Thyroid gland (tissue), 4 donors: ENCODE measurements at regions not wholly inside any gene's neighbourhood (a gene's known extent, or its start where the extent isn't known, plus 50 kb on each side); places are given as distances from the start of the nearest gene placed in this dataset.

Source experiments
- DNase-seq, 2 donors: peaks; one replicate each; pipeline ENCODE4 v3.0.0-alpha.2; 2019
- H3K27ac ChIP-seq, 3 donors: fragments of 200-600 bp; sonication (generic); 1 replicate in 2 of 3; 2 replicates in 1 of 3; pipeline ENCODE4 v1.5.1; 2016 to 2019; ENCODE audit warnings: mild to moderate bottlenecking in 1 of 3, moderate library complexity in 1 of 3
- H3K27me3 ChIP-seq: fragments of 200-600 bp; sonication (generic); one replicate; pipeline ENCODE4 v1.5.1; 2019
- H3K36me3 ChIP-seq, 2 donors: fragments of 200-600 bp; sonication (generic); one replicate each; pipeline ENCODE4 v1.5.1; 2016 to 2019
- H3K4me1 ChIP-seq, 2 donors: fragments of 200-600 bp; sonication (generic); one replicate each; pipeline ENCODE4 v1.5.1; 2017 to 2019
- H3K4me3 ChIP-seq, 3 donors: fragments of 200-600 bp; sonication (generic); replicated peaks in 1 of 3; 1 replicate in 2 of 3; 2 replicates in 1 of 3; pipeline ENCODE4 v1.5.1; 2016; ENCODE audit warnings: mild to moderate bottlenecking in 1 of 3
- H3K9me3 ChIP-seq: fragments of 200-600 bp; sonication (generic); one replicate; pipeline ENCODE4 v1.5.1; 2017
- POLR2A ChIP-seq, 2 donors: fragments of 450-650 bp; IDR thresholded peaks; one replicate each; pipeline ENCODE4 v1.6.1; 2017; ENCODE audit warnings: antibody characterized with exemption in 2 of 2, mild to moderate bottlenecking in 2 of 2, moderate library complexity in 1 of 2
- WGBS, 2 donors: methylation state at CpG; one replicate each; pipeline ENCODE4 v1.1.5; 2017; 5-methylcytosine and 5-hydroxymethylcytosine counted together
- intact Hi-C: fragments of 100-400 bp; cut with DNase I; formaldehyde crosslinking; loops from one replicate; pipeline ENCODE4 v1.15.1; 2023
- TF ChIP-seq, protein P1 (sequence below), 6 experiments: fragments of 200-600 bp in 3 of 6; fragments of 450-650 bp in 3 of 6; sonication (generic) in 3 of 6; IDR thresholded peaks; one replicate each; pipeline ENCODE4 v1.5.1; 2016 to 2019; ENCODE audit warnings: antibody characterized with exemption in 6 of 6, mild to moderate bottlenecking in 2 of 6, inconsistent platforms in 1 of 6, moderate library complexity in 1 of 6

- no peaks in the 10 kb centered on the region for H3K9me3 ChIP-seq
- no peaks in the 10 kb centered on the region for H3K36me3 ChIP-seq
- H3K27me3 ChIP-seq = no peaks in the 10 kb centered on the region
- intact Hi-C loops = no loop called here
- no peak overlapping the region for H3K27ac ChIP-seq
- no peaks in the 10 kb centered on the region for H3K4me1 ChIP-seq
- no peak for DNase-seq
- TF ChIP-seq POLR2A (IDR thresholded peaks at IDR 0.05) = no peak
- TF ChIP-seq, protein P1, sequence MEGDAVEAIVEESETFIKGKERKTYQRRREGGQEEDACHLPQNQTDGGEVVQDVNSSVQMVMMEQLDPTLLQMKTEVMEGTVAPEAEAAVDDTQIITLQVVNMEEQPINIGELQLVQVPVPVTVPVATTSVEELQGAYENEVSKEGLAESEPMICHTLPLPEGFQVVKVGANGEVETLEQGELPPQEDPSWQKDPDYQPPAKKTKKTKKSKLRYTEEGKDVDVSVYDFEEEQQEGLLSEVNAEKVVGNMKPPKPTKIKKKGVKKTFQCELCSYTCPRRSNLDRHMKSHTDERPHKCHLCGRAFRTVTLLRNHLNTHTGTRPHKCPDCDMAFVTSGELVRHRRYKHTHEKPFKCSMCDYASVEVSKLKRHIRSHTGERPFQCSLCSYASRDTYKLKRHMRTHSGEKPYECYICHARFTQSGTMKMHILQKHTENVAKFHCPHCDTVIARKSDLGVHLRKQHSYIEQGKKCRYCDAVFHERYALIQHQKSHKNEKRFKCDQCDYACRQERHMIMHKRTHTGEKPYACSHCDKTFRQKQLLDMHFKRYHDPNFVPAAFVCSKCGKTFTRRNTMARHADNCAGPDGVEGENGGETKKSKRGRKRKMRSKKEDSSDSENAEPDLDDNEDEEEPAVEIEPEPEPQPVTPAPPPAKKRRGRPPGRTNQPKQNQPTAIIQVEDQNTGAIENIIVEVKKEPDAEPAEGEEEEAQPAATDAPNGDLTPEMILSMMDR (IDR thresholded peaks at IDR 0.05) = no peak
- no peak overlapping the region for H3K4me3 ChIP-seq
These were observed 93.6 kb upstream of the RORB start for GRCh38 chr9:74403581-74403980.

- intact Hi-C loops = no loop called here
- DNase-seq = no peak
- Histone ChIP-seq H3K27ac (no peak overlapping the region), H3K4me3 (no peak overlapping the region), H3K36me3 (no peaks in the 10 kb centered on the region), H3K4me1 (no peaks in the 10 kb centered on the region), H3K27me3 (no peaks in the 10 kb centered on the region), H3K9me3 (no peaks in the 10 kb centered on the region)
- 86 to 89% methylated on average over 2 of the region's 2 CpGs for whole genome bisulfite sequencing, 2 donors
- TF ChIP-seq, protein P1 (IDR thresholded peaks at IDR 0.05) = no peak
- no peak for TF ChIP-seq POLR2A (IDR thresholded peaks at IDR 0.05)
These were observed 92.5 kb upstream of the RORB start for GRCh38 chr9:74404620-74405019.

GRCh38 chr9:74407166-74407565, 90.0 kb upstream of the RORB start:
- intact Hi-C loops = no loop called here
- 85 to 87% methylated on average over 3 of the region's 3 CpGs for WGBS, 2 donors
- Histone ChIP-seq H3K27ac (no peak overlapping the region), H3K9me3 (no peaks in the 10 kb centered on the region), H3K36me3 (no peaks in the 10 kb centered on the region), H3K4me1 (peaks cover 0 to 5% of the 10 kb centered on the region in 2 donors), H3K27me3 (no peaks in the 10 kb centered on the region), H3K4me3 (no peak overlapping the region)
- TF ChIP-seq POLR2A (IDR thresholded peaks at IDR 0.05) = no peak
- TF ChIP-seq, protein P1 (IDR thresholded peaks at IDR 0.05) = no peak
- no peak for DNase-seq

GRCh38 chr9:74412236-74412979, 84.7 kb upstream of the RORB start:
- Histone ChIP-seq H3K4me3 (no peak overlapping the region), H3K36me3 (no peaks in the 10 kb centered on the region), H3K27ac (peak overlapping the region; percentile 39 to 79 (median 72)), H3K4me1 (peaks cover 11 to 15% of the 10 kb centered on the region in 2 donors), H3K9me3 (no peaks in the 10 kb centered on the region), H3K27me3 (no peaks in the 10 kb centered on the region)
- intact Hi-C loops = no loop called here
- TF ChIP-seq, protein P1 (IDR thresholded peaks at IDR 0.05) = no peak
- no peak for TF ChIP-seq POLR2A (IDR thresholded peaks at IDR 0.05)
- DNase-seq = peak; percentile 33 to 60
- 21 to 28% methylated on average over 3 of the region's 3 CpGs for WGBS, 2 donors

- WGBS, 2 donors = 17 to 30% methylated on average over 1 of the region's 1 CpG
These were observed 83.3 kb upstream of the RORB start for GRCh38 chr9:74413876-74414275.

More at GRCh38 chr9:74413876-74414275, 83.3 kb upstream of the RORB start:
- no peak for DNase-seq
- Histone ChIP-seq H3K27ac (peak overlapping the region in 2 of 3 donors; percentile 43 to 46), H3K9me3 (no peaks in the 10 kb centered on the region), H3K36me3 (no peaks in the 10 kb centered on the region), H3K4me1 (peaks cover 11 to 15% of the 10 kb centered on the region in 2 donors), H3K4me3 (no peak overlapping the region), H3K27me3 (no peaks in the 10 kb centered on the region)
- intact Hi-C loops = no loop called here
- TF ChIP-seq, protein P1 (IDR thresholded peaks at IDR 0.05) = no peak
- TF ChIP-seq POLR2A (IDR thresholded peaks at IDR 0.05) = no peak
